GM18505 (cell line): ENCODE measurements at regions not wholly inside any gene's neighbourhood (a gene's known extent, or its start where the extent isn't known, plus 50 kb on each side); places are given as distances from the start of the nearest gene placed in this dataset.

Source experiments
- ATAC-seq: cut with Tn5 transposase; IDR thresholded peaks from one replicate; pipeline ENCODE4 v1.9.1; 2021; ENCODE audit not compliant: unreplicated experiment
- POLR2A ChIP-seq: IDR thresholded peaks from 4 replicates; pipeline ENCODE4 v1.6.1; 2011; ENCODE audit warnings: borderline replicate concordance; ENCODE audit not compliant: insufficient read depth, insufficient read length; ENCODE audit errors: extremely low read depth

- TF ChIP-seq POLR2A = no peak
- ATAC-seq = no peak
Observed at GRCh38 chr18:73768043-73768442, 379.6 kb downstream of the FBXO15 start.

- no peak for ATAC-seq
- TF ChIP-seq POLR2A = no peak
Observed at GRCh38 chr18:73766910-73767515, 380.6 kb downstream of the FBXO15 start.

GRCh38 chr18:73758446-73758845, 389.2 kb downstream of the FBXO15 start:
- TF ChIP-seq POLR2A = no peak

DNA sequence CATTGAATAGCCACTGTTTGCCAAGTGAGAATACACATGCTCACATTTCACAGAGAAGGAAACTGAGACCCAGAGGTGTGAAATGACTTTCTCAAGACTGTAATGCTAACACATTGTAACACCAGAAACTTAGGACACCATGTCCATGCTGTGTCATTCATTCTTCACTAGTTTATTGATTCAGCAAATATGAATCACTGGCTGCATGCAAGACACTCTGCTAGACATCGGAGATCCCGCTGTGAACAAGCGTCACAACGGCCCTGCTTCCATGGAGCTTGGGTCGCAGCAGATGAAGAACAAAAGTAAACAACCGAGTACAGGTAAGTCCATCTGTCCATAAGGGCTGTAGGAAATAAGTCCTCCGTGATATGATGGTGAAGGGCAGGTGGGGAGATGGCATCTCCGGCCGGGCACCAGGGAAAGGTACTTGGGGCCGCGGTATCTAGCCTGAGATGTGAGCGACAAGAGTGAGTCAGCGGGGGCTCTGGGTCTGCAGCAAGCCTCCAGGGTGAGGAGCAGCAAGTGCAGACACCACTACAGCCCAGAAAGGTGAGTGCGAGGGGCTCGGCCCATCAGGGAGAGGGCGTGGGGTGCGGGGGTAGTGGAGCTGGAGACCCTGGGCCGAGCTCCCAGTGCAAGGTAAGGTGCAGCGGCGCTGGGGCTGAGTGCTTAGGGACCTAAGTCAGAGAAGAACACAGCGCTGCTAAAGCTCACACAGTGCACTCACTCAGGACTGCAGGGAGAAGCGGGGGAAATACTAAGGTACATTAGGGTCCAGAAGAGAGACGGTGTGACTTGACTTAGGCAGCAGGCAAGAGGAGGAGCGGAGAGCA, 391.2 kb downstream of the FBXO15 start:
- TF ChIP-seq POLR2A = no peak
- ATAC-seq = no peak

More at GRCh38 chr18:73758446-73758845, 389.2 kb downstream of the FBXO15 start:
- no peak for ATAC-seq

- no peak for TF ChIP-seq POLR2A
Observed at GRCh38 chr18:73752965-73753364, 394.7 kb downstream of the FBXO15 start.

DNA sequence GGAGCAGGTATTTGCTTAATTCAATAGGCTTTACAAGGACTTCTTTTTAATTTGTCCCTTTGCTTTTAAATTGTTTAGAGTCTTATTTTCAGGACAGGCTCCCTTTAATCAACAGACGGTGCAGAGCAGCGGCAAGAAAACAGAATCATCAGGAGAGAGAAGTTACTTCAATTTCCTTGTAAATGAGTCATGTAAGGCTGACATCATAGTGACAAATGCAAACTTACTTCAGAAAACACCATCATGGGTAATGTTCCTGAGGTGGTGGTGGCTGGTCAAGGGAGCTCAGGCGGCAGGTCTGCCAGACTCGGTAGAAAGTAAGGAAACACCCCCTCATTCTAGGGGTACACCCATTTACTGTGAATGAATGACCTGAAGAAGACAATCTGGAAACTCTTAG, 395.1 kb downstream of the FBXO15 start:
- no peak for ATAC-seq
- TF ChIP-seq POLR2A = no peak

More at GRCh38 chr18:73752965-73753364, 394.7 kb downstream of the FBXO15 start:
- ATAC-seq = no peak

DNA sequence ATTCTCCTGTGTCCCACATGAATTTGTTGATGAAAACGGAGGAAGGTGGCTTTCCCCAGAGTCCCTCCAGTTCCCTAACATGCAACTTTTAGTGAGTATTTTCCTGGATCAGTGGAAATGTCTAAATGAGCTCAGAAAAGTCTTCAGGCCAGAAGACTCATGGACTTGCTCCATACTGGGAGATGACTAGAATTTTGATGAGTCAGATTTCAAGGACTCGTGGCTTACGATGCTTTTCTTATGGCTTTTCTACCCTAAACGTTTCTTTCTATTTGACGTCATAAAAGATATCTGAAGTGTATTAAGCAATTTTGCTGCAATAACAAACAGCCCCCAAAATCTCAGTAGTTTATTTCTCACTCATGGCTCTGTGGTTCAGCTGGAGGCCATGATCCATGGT, 397.6 kb downstream of the FBXO15 start:
- no peak for ATAC-seq
- no peak for TF ChIP-seq POLR2A

DNA sequence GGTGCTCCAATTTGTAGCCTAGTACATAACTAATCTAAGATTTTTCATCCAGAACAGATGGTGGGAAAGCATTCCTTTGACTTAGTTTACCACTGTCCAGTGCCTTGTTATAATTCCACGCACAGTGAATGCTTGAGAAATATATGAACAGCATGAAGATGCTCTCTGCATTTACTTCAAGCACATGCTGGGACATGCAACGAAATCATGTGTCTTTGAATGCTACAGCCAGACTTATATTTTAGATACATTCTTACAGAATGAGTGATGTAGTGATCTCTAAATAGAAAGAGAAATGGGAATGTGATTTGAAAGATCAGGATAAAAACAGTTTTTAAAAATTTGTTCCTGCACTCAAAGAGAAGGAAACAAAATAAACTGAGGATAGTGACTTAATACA, 398.3 kb downstream of the FBXO15 start:
- ATAC-seq = no peak
- TF ChIP-seq POLR2A = no peak

DNA sequence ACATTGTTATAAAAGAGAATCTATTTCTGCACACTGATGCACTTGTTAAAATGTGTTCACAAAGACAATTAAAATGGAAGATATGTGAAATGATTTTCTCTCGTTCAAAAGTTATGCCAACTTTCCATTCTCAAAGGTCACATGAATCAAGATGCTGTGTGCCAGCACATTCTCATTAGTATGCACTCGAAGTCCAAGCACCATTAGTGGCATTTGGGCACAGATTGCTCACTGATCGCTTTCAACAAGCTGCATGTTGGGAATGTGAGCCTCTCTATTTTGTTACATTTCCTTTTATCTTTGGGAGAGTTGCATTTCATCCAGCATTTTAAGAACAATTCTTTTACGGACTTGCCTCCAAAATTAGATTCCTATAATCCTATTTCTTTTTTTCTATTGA, 398.9 kb downstream of the FBXO15 start:
- no peak for ATAC-seq
- TF ChIP-seq POLR2A = no peak

- TF ChIP-seq POLR2A = no peak
- ATAC-seq = no peak
Observed at GRCh38 chr18:73746101-73746500, 401.5 kb downstream of the FBXO15 start.

DNA sequence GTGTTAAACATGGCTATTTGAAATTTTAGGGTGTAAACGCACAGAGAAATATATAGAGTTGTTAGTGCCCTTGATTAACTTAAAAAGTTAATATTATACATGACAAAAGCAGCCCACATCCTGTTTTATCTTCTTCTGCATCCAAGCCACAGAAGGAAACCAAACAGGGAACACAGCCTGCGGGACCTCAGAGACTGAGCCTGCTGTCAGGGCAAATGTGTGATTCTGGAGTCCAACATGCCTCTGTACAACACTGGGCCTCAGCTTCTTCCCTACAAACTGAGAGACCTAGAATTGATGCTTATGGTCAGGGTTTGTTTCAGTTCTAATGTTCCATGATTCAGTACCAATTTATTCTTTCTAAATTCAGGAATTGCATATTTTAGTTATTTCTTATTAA, 404.7 kb downstream of the FBXO15 start:
- TF ChIP-seq POLR2A = no peak
- no peak for ATAC-seq

- TF ChIP-seq POLR2A = no peak
Observed at GRCh38 chr18:73741946-73742345, 405.7 kb downstream of the FBXO15 start.

DNA sequence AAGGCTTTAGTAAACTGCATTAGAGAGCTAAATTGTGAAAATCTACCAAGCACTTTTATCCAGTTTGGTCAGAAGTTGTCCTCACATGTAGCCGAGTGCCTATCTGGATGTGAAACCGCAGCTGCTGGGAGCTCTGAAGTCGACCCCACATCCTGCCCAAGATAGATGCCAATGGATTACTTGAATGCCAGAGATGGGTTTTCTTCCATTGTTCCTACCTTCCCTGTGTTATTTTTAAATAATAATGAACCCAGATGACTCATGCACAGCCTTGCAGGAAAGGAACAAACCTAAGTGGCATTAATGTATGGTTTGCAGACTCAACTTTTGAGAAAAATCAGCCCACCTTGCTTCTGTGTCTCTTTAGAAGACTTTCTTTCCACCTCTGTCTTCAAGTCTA, 408.5 kb downstream of the FBXO15 start:
- TF ChIP-seq POLR2A = no peak
- ATAC-seq = no peak

More at GRCh38 chr18:73741946-73742345, 405.7 kb downstream of the FBXO15 start:
- ATAC-seq = no peak

DNA sequence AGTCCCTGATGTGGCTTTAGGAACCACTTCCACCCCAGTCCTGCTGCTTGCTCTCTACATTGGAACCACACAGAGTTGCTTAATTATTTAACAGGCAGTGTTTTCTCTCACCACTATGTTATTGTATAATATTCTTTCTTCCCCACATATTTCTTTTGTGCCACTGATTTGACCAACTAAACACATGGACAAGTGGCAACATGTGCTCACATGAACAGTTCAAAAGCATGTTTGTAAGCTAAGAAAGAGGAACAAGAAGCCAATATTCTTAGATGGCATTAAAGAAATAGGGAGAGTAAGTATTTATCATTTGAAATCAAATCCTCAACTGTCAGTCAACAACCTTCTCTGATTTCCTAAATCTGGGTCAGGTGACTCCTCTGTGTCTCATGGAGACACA, 409.6 kb downstream of the FBXO15 start:
- ATAC-seq = no peak
- TF ChIP-seq POLR2A = no peak

DNA sequence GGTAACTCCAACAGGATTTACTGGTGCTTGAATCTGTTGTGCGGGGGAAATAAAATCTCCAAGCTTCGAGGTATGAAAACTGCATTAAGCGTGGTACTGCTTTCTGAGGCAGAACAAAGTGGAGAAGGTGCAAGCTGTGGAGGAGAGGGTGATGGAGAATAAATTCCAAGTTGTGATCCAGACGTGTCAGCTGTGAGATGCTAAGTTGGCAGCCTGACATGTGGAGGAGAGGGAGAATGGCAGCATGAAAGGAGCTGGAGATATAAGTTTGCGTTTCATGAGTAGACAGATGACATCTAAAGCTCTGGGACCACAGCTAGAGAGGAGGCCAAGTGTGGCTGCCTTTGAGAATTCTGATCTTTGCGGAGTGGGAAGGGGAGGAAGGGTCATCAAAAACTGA, 411.8 kb downstream of the FBXO15 start:
- no peak for TF ChIP-seq POLR2A

DNA sequence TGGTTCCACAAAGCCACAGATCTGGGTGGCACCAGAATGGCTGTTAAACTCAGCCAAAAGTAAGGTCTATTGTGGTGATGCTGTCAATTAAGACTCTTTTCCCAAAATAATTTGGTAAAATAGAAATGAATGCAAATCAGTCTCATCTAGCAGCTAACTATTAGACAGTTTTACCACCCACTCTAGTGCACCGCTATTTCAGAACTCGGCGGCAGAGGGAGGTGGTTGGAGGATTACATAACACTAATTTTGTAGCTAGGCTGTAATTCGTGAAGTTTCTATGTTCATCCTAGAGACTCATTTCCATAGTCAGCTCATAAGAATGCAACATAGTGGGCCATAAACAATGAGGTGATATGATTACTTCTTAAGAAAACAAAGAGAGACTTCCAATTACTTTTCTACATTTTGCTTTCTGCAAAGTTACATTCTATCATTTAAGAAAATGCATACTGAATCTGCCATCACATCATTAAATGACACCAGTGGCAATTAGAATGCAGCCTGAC, 413.8 kb downstream of the FBXO15 start:
- no peak for TF ChIP-seq POLR2A
- ATAC-seq = no peak

More for the DNA sequence above, 411.8 kb downstream of the FBXO15 start:
- no peak for ATAC-seq
